Neural progenitor cell (in vitro differentiated cells): ENCODE measurements at regions not wholly inside any gene's neighbourhood (a gene's known extent, or its start where the extent isn't known, plus 50 kb on each side); places are given as distances from the start of the nearest gene placed in this dataset.

Experiments used
- DNase-seq: peaks from one replicate; pipeline ENCODE4 v3.0.0-alpha.2; 2016; ENCODE audit warnings: low spot score
- H2AFZ ChIP-seq: fragments of 200-600 bp; sonication (generic); replicated peaks from 2 replicates; pipeline ENCODE4 v1.6.1; 2016; ENCODE audit warnings: antibody characterized with exemption
- H3F3A ChIP-seq: fragments of 200-600 bp; sonication (generic); 2 replicates; pipeline ENCODE4 v1.6.1; 2016; ENCODE audit warnings: antibody characterized with exemption, low read depth
- H3K27ac ChIP-seq: fragments of 200-600 bp; sonication (generic); 2 replicates; pipeline ENCODE4 v1.5.1; 2016; ENCODE audit warnings: mild to moderate bottlenecking
- H3K27me3 ChIP-seq: fragments of 200-600 bp; sonication (generic); 2 replicates; pipeline ENCODE4 v1.6.1; 2016; ENCODE audit warnings: mild to moderate bottlenecking, moderate library complexity
- H3K36me3 ChIP-seq: fragments of 200-600 bp; sonication (generic); 2 replicates; pipeline ENCODE4 v1.5.1; 2016
- H3K4me1 ChIP-seq: fragments of 200-600 bp; sonication (generic); 2 replicates; pipeline ENCODE4 v1.6.1; 2016; ENCODE audit warnings: mixed run types
- H3K4me2 ChIP-seq: fragments of 200-600 bp; sonication (generic); 2 replicates; pipeline ENCODE4 v1.6.1; 2016
- H3K4me3 ChIP-seq: fragments of 200-600 bp; sonication (generic); 2 replicates; pipeline ENCODE4 v1.5.1; 2016
- H3K79me2 ChIP-seq: fragments of 200-600 bp; sonication (generic); 2 replicates; pipeline ENCODE4 v1.6.1; 2016; ENCODE audit warnings: low read depth
- H3K9ac ChIP-seq: fragments of 200-600 bp; sonication (generic); 2 replicates; pipeline ENCODE4 v1.6.1; 2016
- H3K9me3 ChIP-seq: fragments of 200-600 bp; sonication (generic); 2 replicates; pipeline ENCODE4 v1.5.1; 2016; ENCODE audit warnings: low read depth
- H4K20me1 ChIP-seq: fragments of 200-600 bp; sonication (generic); 2 replicates; pipeline ENCODE4 v1.6.1; 2016; ENCODE audit warnings: low read depth
- H3K27ac Mint-ChIP-seq: 3 replicates; pipeline ENCODE4 v1.8.0; 2021; ENCODE audit warnings: mixed read lengths
- H3K27me3 Mint-ChIP-seq: 2 replicates; pipeline ENCODE4 v1.8.0; 2022; ENCODE audit warnings: low read depth, mild to moderate bottlenecking, inconsistent platforms, moderate library complexity, mixed read lengths; ENCODE audit not compliant: insufficient read depth
- H3K36me3 Mint-ChIP-seq: 3 replicates; pipeline ENCODE4 v1.8.0; 2021; ENCODE audit warnings: mixed read lengths
- H3K4me1 Mint-ChIP-seq: 3 replicates; pipeline ENCODE4 v1.8.0; 2021; ENCODE audit warnings: mixed read lengths
- H3K4me3 Mint-ChIP-seq: 3 replicates; pipeline ENCODE4 v1.8.0; 2021; ENCODE audit warnings: mild to moderate bottlenecking, moderate library complexity, mixed read lengths
- H3K9me3 Mint-ChIP-seq: 3 replicates; pipeline ENCODE4 v1.8.0; 2020; ENCODE audit warnings: mixed read lengths
- CTCF ChIP-seq: fragments of 200-600 bp; sonication (generic); IDR thresholded peaks from 2 replicates; pipeline ENCODE4 v1.5.1; 2017; ENCODE audit warnings: antibody characterized with exemption, mild to moderate bottlenecking
- EZH2 ChIP-seq: fragments of 200-600 bp; sonication (generic); IDR thresholded peaks from 2 replicates; pipeline ENCODE4 v1.6.1; 2017; ENCODE audit warnings: antibody characterized with exemption, mild to moderate bottlenecking, moderate library complexity
- EZH2phosphoT487 ChIP-seq: fragments of 200-600 bp; sonication (generic); IDR thresholded peaks from 2 replicates; pipeline ENCODE4 v1.6.1; 2017; ENCODE audit warnings: antibody characterized with exemption

DNA sequence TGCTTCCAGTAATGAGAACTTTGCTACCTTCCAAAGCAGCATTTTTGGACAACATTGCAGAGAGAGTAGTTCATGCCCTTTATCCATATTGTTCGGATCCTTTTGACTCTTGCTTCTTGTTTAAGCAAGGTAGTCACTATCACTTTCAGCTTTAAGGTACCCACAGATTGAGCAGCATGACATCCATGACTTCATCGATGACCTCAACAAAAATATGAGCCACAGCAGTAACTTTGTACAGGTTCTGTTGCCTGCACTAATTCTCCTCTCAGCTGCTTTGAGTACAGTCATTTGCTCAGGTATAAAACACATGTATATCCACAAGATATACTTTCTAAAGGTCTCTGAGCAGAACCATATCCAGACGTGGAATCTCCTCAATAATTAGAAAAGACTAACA, 546.3 kb downstream of the SOX6 start:
- TF ChIP-seq EZH2: no peak
- TF ChIP-seq EZH2phosphoT487: no peak
- no peak for TF ChIP-seq CTCF
- Histone ChIP-seq H2AFZ (no peak overlapping the region), H3K27me3 (no peaks in the 10 kb centered on the region), H3K4me1 (no peaks in the 10 kb centered on the region), H3F3A (no peaks in the 10 kb centered on the region), H3K79me2 (no peaks in the 10 kb centered on the region), H3K9ac (no peak overlapping the region), H3K36me3 (no peaks in the 10 kb centered on the region), H3K4me2 (no peak overlapping the region), H4K20me1 (no peaks in the 10 kb centered on the region), H3K4me3 (no peak overlapping the region), H3K9me3 (no peaks in the 10 kb centered on the region), H3K27ac (no peak overlapping the region)
- Mint-ChIP-seq H3K27me3 (peaks cover 3% of the 10 kb centered on the region), H3K4me1 (peaks cover 12% of the 10 kb centered on the region), H3K27ac (no peak overlapping the region), H3K9me3 (peaks cover 3% of the 10 kb centered on the region), H3K36me3 (no peaks in the 10 kb centered on the region), H3K4me3 (no peak overlapping the region)
- no peak for DNase-seq

DNA sequence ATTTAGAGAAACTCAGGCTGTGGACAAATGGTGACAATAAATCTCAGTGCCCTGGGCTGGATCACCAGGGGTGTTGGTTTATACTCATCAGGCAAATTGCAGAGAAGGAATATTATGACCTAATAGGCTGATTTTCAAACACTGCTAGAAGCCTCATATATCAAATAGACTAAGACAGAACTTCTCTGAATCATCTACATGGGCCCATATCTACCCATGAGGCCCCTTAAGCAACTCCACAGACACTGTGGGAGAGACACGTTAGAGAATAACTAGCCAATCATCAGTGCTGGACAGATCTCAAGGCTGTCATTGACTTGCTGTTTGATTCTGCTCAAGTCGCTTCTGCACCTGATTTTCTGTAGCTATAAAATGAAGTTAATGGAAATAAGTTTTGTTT, 545.8 kb downstream of the SOX6 start:
- no peak for DNase-seq

GRCh38 chr11:15815246-15816195, 540.8 kb downstream of the SOX6 start:
- no peak for DNase-seq
- H3K27me3 Mint-ChIP-seq: peaks cover 7% of the 10 kb centered on the region
- Histone ChIP-seq H2AFZ (peak overlapping the region; percentile 5), H3K79me2 (no peaks in the 10 kb centered on the region), H3K9ac (no peak overlapping the region), H4K20me1 (no peaks in the 10 kb centered on the region), H3K27me3 (no peaks in the 10 kb centered on the region), H3K4me1 (no peaks in the 10 kb centered on the region), H3K4me2 (no peak overlapping the region), H3F3A (no peaks in the 10 kb centered on the region), H3K27ac (no peak overlapping the region), H3K36me3 (no peaks in the 10 kb centered on the region), H3K4me3 (no peak overlapping the region), H3K9me3 (no peaks in the 10 kb centered on the region)
- no peaks in the 10 kb centered on the region for H3K36me3 Mint-ChIP-seq
- peaks cover 12% of the 10 kb centered on the region for H3K4me1 Mint-ChIP-seq
- H3K4me3 Mint-ChIP-seq: no peak overlapping the region
- H3K27ac Mint-ChIP-seq: peak overlapping the region; percentile 76
- peaks cover 7% of the 10 kb centered on the region for H3K9me3 Mint-ChIP-seq
- TF ChIP-seq EZH2: no peak
- no peak for TF ChIP-seq EZH2phosphoT487
- TF ChIP-seq CTCF: no peak

More for the DNA sequence above, 545.8 kb downstream of the SOX6 start:
- Mint-ChIP-seq H3K27ac (no peak overlapping the region), H3K4me3 (no peak overlapping the region), H3K36me3 (no peaks in the 10 kb centered on the region), H3K4me1 (peaks cover 15% of the 10 kb centered on the region), H3K27me3 (peaks cover 4% of the 10 kb centered on the region), H3K9me3 (peaks cover 3% of the 10 kb centered on the region)
- Histone ChIP-seq H3K36me3 (no peaks in the 10 kb centered on the region), H3K4me2 (no peak overlapping the region), H3K27ac (no peak overlapping the region), H4K20me1 (no peaks in the 10 kb centered on the region), H3F3A (no peaks in the 10 kb centered on the region), H3K27me3 (no peaks in the 10 kb centered on the region), H2AFZ (no peak overlapping the region), H3K79me2 (no peaks in the 10 kb centered on the region), H3K4me1 (no peaks in the 10 kb centered on the region), H3K9ac (no peak overlapping the region), H3K9me3 (no peaks in the 10 kb centered on the region), H3K4me3 (no peak overlapping the region)
- no peak for TF ChIP-seq CTCF
- TF ChIP-seq EZH2: no peak
- no peak for TF ChIP-seq EZH2phosphoT487
